HG03175 (cell line): ENCODE measurements at regions not wholly inside any gene's neighbourhood (a gene's known extent, or its start where the extent isn't known, plus 50 kb on each side); places are given as distances from the start of the nearest gene placed in this dataset.
A peak's percentile ranks its signal among the peaks of the same experiment; 100 is the strongest.
"Not testable (repeated sequence)": the region's sequence is repeated elsewhere in the genome, so short reads cannot be mapped to it uniquely, and the experiment has no call there.

Experiments
- ATAC-seq: cut with Tn5 transposase; IDR thresholded peaks from one replicate; pipeline ENCODE4 v1.9.1; 2021; ENCODE audit warnings: mild to moderate bottlenecking, moderate library complexity; ENCODE audit not compliant: unreplicated experiment

DNA sequence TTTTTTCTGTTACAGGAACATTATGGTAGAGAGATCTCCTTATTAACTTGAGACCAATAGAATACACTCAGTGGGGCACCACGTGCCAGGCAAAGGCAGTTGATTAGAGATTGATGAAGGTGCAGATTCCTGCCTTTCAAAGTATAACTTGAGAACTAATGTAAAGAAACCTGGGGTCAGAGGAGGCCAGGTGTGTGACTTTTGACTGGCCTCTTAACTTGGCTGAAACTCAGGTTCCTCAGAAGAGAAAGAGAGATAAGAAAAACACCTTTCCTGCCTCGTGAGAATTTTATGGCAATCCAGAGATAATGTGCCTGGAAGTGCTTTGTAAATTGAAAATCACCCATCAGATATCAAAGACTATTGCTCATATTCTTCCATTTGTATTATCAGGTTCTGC lies 110.7 kb upstream of the GZMB start:
- no peak for ATAC-seq

DNA sequence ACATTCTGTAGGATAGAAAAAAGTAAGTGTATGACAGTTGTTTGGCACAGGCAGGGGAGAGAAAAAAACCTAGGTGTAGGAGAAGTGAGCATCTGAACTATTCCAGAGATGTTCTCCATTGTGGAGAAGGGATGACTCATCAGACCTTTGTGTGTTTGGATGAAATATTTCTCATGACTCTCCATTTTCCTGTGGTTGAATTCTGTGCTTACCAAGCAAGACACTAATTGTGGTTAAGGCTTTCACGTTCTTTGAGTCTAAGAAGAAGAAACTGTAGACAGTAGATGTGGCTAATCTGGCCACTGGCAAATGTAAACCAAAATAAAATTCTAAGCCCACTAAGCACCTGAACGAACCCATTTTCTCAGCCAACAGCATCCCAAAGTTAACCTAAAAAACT lies 107.9 kb upstream of the GZMB start:
- no peak for ATAC-seq

DNA sequence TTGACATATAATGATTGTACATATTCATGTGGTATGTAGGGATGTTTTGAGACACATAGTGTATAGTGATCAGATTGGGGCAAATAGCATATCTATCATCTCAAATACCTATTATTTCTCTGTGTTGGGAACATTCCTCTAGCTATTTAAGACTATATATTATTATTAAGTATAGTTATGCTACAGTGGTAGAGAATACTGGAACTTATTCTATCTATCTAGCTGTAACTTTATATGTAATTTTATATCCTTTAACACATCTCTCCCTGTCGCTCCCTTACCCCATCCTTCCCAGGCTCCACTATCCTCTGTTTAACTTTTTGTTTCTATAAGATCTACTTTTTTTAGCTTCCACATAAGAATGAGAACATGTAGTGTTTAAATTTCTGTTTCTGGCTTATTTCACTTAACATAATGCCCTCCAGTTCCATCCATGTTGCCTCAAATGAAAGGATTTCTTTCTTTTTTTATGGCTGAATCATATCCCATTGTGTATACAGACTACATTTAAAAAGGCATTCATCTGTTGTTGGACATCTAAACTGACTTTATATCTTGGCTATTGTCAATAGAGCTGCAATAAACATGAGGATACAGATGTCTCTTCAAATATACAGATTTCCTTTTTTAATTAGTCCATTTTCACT lies 102.1 kb upstream of the GZMB start:
- no peak for ATAC-seq

DNA sequence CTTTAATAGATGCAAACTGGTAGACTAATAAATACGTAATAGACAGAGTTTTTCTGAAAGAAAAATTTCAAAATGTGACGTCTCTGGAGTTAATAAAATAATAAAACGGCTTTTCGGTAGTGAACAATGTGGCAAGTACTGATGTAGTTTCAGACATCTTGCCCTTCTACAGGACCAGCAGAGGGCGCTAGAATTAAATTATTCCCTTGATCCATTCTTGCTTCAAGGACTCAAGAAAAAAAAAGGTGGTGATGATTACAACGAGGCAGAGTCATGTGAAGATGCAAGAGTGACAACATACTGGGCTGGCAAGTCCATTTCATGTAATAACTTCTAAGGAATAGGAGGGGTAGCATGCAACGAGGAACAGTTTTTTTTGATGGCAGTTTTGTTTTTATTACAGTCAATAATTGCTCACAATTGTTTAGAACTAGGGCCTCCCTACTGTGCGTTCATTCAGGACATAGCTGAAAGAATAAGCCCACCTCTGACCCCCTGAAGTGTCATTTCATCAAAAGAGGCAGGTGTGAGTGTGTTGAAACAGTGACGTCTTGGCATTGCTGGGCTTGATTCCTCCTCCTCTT lies 101.0 kb upstream of the GZMB start:
- no peak for ATAC-seq

DNA sequence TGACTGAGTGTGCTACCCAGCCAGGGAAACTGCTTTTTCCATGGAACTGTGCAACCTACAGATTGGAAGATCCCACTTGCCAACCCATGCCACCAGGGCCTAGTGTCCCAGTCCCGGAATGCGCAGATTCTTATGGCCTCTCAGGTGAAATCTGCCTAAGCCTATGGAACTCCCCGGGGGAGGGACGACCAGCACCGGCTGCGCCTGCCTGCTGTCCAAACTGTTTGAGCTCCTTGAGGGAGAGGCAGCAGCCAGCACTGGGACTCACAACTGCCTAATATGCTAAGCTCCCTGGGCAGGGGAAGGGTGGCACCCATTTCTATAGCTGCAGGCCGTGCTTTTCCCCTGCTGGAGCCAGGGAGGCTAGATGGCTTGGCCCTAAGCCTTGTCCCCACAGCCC lies 92.5 kb upstream of the GZMB start:
- no peak for ATAC-seq

DNA sequence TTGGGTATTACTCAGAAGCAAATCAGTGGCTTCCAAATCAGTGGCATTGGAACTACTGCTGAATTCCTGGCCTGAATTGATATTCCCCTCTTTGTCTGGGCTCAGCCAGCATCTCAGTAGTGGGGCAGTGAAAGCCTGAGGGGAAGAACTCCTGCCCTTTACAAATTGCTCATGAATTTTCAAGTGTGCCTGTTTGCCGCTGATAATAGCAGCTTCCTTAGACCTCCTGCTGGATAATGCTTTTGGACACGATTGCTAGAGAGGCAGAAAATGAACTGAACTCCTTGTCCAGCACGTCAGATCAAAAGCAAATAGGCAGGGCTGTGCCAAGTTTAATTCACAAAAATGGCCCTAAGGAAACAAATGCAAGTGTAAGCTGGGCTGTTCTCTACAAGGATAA lies 91.3 kb upstream of the GZMB start:
- no peak for ATAC-seq

DNA sequence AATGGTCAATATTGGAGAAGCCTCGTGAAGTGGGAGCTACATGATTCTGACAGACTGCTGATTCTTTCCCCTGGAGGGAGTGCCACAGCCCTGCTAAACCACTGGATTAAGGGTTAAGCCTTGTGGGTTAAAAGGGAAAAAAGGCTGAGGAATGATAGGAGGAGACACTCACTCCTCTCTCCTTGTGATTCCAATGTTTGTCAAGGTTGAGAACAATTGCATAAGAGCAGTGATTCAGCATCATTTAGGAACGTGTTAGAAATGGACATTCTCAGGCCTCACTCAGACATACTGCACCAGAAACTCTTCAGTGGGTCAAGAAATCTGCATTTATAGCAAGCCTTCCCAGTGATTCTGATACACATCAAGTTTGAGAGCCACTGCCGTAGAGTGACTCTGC lies 87.8 kb upstream of the GZMB start:
- ATAC-seq = no peak

DNA sequence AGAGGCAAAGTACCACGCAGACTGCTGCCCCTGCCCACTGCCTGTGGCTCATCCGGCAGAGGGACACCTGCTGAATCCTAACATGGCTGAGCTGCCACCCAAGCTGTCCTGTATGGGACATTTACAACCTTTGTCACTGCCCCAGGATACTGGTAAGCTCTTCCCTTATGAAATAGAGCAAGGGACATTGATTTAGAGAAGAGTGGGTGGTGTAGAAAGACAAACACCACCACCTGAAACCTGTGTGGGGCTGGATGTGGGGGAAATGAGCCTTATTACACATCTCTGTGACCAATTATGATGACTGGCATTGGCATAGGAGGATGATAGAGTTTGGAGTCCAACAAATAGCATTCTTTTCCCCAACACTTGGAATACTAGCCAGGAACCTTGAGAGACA lies 81.2 kb upstream of the GZMB start:
- no peak for ATAC-seq

DNA sequence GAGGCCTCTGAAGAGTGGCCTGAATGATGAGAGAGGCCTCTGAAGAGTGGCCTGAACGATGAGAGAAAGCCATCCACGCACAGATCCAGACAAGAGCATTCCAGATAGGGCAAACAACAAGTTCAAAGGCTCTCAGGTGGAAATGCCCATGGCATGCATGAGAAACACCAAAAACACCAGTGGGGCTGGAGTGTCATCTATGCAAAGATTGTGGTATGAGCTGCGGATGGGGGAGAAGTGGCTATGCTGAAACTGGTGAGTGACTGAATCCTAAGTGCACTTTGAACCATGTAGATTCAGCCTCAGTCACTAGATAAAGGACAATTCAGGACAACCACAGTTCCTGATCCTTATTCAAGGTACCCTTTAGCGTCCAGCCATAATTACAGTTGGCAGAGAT lies 79.4 kb upstream of the GZMB start:
- peak; percentile 65 for ATAC-seq

DNA sequence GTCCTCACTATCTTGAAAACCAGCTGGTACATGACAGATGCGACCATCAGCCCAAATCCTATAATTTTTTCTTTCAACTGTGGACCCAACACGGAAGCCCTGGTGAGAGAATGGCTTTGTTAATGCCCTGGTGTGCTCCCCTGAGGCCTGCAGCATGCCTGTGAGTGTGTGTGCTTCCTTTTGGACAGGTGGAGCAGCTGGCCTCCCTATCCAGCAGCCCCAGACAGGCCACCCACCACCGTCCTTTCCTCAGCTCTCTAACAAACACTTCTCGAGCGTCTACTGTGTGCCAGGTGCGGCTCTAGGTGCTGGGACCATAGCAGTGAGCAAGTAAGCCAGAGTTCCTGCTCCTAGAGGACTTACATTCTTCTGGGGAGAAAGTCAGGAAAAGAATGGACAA lies 78.9 kb upstream of the GZMB start:
- ATAC-seq = no peak

DNA sequence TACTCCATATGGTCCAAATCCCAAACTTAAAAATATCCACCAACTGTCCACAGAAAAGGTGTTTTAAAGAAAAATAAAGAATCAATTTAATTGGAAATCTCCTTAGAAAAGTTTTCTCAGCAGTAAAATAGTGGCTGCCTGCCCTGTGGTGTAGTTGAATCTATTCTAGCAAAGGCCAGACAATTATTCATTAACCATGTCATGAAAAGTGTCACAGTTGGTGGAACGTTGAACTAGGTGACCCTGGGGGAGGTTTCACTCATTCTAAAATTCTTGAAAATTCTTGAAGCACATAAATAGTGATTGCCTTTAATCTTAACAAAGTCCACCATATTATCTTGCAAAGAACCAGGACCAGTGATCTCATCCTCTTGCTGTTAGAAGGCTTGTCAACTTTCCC lies 78.4 kb upstream of the GZMB start:
- ATAC-seq = peak; percentile 46

DNA sequence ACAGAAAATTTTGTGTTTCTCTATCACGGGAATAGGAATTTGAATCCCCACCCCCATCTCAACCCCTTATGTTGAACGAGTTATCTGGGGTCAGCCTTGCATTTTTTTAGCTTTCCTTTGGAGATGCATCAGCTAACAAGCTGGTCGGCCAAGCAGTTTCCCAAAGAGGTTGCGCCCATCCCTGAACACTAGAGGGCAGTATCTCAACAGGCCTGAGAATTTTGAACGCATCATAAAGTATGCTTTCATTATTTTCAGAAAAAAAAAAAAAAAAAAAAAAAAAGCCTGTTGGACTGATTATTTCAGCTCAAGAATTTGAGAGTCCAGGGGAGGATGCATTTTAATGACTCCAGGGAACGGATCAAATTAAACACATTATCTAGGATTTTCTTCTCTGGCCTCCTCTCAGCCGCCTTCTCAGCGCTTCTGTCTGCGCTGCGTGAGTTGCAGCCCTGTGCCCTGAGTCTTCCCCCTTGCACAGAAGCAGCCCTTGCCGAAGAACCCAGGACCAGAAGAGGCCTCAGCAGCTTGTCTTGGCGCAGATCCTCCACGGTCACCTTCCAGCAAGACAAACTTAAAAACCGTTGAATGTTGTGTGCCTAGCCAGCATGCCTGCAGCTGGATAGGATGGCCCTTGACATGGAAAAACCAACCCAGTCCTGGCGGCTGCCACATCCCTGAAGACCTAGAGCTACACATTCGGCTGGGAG lies 76.6 kb upstream of the GZMB start:
- ATAC-seq = peak; percentile 30

DNA sequence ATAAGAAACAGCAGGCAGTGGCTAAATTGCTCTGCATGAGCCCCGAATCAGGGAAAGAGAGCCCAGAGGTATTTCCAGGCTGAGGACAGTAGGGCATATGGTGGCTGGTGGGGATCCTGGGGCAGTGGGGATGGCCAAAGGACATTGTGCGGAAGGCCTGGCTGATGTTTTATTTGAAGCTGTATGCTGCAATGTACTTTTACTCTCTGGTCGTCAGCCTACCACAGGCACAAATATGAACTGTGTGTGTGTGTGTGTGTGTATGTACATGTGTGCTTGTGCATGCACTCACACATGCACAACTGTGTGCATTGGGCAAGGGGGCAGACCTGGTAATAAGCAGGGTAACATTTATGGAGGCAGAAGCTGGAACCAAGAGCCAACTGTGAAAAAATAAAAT lies 74.7 kb upstream of the GZMB start:
- ATAC-seq = no peak

DNA sequence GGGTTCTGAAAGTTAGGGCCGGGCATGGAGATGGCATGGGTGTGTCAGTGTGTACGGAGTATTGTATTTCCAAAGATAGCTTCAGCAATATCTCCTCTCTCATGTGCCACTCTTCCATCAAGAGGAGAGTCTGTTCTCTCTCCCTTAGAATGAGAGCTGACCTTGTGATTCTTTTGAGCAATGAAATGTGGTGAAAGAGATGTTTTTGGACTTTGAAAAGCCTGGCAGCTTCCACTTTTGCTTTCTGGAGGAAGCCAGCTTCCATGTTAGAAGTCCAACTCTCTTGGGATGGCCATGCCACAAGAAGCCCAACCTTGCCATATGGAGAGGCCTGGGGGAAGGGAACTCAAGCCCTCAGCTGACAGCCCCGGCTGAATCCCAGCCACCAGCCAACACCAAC lies 72.4 kb upstream of the GZMB start:
- no peak for ATAC-seq

DNA sequence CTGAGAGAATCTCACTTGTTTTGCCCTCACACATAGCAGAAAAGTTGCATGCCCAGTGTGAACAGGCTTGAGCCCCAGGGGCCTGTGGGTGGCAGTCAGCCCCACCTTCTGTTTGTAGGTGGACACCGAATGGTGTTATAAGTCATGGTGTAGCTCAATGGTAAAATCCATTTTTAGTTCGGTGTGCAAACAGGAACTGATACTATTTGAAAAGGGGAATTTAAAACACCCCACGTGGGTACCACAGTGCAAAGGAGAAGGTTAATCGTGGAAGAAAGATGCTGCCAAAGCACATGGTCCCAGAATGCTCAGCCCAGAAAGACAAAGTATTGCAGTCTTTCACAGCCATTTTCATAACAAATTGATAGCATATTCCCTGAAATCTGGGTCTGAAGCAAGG lies 71.8 kb upstream of the GZMB start:
- peak; percentile 90 for ATAC-seq

DNA sequence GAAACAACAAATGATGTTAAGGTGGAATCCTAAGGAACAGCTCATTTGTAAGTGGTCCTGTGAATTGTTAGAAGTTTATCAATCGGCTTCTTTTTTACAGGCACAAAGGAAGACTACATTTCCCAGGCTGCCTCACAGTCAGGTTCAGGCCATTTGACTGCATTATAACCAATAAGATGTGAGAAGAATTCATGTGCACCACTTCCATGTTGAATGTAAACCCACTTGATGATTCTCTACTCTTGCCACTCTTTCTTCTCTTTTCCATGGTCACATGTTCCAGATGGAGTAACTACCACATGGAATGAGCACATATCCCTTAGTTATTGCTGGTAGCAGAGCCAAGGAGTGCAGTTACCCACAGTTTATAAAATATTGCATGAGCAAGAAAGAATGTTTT lies 67.1 kb upstream of the GZMB start:
- no peak for ATAC-seq

DNA sequence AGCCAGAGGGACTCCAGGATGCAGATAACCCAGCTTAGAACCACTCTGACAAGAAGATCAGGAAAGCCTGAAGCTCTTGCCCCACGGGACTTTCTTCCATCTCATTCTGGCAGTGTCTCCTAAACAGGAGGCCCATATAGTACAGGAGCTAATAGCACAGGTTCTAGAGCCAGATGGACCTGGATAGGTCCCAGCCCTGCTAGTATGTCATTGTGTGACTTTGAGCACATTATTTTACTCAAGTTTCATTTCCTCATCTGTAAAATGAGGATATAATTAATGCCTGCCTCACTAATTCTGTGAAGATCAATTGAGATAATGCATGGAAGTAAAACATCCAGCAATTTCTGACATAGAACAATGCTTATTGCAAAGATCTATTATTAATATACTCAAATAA lies 66.5 kb upstream of the GZMB start:
- no peak for ATAC-seq

DNA sequence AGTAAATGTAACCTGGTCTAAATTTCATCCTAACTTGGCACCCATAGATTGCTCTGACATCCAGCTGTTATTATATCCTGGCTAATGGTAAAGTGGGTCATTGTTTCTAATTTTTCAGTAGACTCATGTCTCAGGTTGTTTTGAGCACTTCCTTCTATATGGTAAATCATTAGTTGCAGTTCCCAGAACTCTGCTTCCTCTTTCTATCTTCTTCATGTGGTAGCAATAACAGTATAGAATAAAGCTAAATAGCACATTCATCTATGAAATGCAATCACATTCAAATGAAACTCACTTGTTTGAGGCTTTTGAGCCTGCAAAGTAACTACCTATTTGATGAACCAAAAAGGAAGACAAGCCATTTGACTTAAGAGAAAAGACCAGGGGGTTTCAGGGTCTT lies 65.1 kb upstream of the GZMB start:
- peak; percentile 70 for ATAC-seq

DNA sequence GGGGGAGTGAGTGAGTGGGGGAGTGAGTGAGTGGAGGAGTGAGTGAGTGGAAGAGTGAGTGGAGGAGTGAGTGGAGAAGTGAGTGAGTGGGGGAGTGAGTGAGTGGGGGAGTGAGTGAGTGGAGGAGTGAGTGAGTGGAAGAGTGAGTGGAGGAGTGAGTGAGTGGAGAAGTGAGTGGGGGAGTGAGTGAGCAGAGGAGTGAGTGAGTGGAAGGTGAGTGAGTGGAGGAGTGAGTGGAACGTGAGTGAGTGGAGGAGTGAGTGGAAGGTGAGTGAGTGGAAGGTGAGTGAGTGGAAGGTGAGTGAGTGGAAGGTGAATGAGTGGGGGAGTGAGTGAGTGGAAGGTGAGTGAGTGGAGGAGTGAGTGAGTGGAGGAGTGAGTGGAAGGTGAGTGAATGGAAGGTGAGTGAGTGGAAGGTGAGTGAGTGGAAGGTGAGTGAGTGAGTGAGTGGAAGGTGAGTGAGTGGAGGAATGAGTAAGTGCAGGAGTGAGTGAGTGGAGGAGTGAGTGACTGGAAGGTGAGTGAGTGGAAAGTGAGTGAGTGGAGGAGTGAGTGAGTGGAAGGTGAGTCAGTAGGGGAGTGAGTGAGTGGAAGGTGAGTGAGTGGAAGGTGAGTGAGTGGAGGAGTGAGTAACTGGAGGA lies 62.4 kb upstream of the GZMB start:
- ATAC-seq = not testable (repeated sequence)

DNA sequence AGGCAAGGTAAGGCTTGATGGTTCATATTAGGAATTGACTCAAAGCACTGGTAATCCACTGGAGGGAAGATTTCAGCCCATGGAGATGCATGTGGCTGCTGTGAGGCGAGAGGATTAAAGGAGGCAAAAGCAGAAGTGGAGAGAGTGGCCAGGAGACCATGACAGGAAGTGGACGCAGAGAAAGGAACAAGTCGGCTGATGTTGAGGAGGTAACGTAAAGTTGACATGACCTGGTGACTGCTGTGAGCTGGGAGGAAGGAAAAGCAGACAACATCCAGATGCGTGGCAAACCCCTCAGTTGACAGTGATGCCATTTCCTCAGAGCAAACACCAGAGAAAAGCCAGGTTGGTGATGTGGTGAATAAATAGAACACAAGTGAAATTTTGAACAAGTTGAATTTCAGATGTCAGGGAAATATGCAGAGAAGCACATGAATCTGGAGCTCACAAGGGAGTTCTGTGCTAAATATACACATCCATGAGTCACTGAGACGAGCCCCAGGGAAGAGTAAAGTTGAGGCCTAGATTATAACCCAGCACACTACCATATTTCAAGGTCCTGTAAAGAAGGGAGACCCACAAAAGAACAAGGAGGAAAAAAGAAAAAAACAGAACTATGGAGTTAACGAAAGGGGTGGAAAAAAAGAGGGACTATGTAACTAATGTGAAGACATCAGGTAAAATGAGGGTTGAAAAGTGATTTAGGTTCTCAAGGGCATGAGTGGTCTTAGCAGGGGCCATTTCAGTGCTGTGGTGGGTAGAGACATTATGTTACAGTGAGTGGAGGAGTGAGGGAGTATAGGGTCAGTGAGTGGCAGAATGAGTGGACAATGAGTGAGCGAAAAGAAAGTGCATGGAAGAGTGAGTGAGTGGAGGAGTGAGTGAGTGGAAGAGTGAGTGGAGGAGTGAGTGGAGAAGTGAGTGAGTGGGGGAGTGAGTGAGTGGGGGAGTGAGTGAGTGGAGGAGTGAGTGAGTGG lies 61.6 kb upstream of the GZMB start:
- peak; percentile 43 for ATAC-seq

DNA sequence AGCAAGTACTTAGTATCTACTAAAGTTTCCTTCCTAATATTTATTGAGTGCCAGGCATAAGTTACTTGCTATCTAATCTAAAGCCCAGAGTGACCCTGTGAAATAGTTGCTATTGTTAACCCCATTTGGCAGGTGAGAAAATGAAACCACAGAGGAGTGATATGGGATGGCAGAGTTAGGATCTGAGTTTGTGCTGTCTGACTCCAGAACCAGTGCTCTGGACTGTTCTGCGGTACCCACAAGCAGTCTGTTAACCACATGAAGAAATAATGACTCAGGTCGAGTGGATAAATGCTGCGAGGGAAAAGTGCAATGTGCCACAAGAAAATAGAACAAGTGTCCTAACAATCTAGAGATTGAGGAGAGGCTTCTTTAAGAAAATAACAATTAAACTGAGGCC lies 60.7 kb upstream of the GZMB start:
- ATAC-seq = no peak
